Fibroblast of skin of left quadriceps (primary cell): ENCODE measurements at regions not wholly inside any gene's neighbourhood (a gene's known extent, or its start where the extent isn't known, plus 50 kb on each side); places are given as distances from the start of the nearest gene placed in this dataset.
A peak's percentile ranks its signal among the peaks of the same experiment; 100 is the strongest.

Experiments used
- DNase-seq, 2 experiments: peaks; one replicate each; pipeline ENCODE4 v3.0.0-alpha.2; 2013; ENCODE audit warnings: low read depth in 2 of 2

- DNase-seq, result no peak
Observed at GRCh38 chr6:22929311-22929985, 360.1 kb downstream of the HDGFL1 start.

GRCh38 chr6:22940581-22941290 is 371.4 kb downstream of the HDGFL1 start:
- DNase-seq, result peak; percentile 74 to 77

GRCh38 chr6:22942403-22942802 is 373.0 kb downstream of the HDGFL1 start:
- no peak for DNase-seq

- peak in 1 of 2 experiments; percentile 14 for DNase-seq
Observed at GRCh38 chr6:22943327-22943726, 374.0 kb downstream of the HDGFL1 start.

GRCh38 chr6:22949967-22950366 is 380.6 kb downstream of the HDGFL1 start:
- DNase-seq, result no peak

GRCh38 chr6:22952097-22952496 is 382.7 kb downstream of the HDGFL1 start:
- DNase-seq, result peak; percentile 18 to 26

- DNase-seq, result no peak
Observed at GRCh38 chr6:22954749-22955385, 385.5 kb downstream of the HDGFL1 start.

- no peak for DNase-seq
Observed at GRCh38 chr6:22956029-22956681, 386.8 kb downstream of the HDGFL1 start.

GRCh38 chr6:22958677-22959076 is 389.3 kb downstream of the HDGFL1 start:
- no peak for DNase-seq

GRCh38 chr6:22959571-22959970 is 390.2 kb downstream of the HDGFL1 start:
- no peak for DNase-seq

GRCh38 chr6:22964334-22964733 is 395.0 kb downstream of the HDGFL1 start:
- no peak for DNase-seq

GRCh38 chr6:22965889-22966288 is 396.5 kb downstream of the HDGFL1 start:
- no peak for DNase-seq

GRCh38 chr6:22966691-22967422 is 397.5 kb downstream of the HDGFL1 start:
- no peak for DNase-seq

GRCh38 chr6:22970004-22970403 is 400.6 kb downstream of the HDGFL1 start:
- DNase-seq, result no peak

GRCh38 chr6:22972771-22973170 is 403.4 kb downstream of the HDGFL1 start:
- no peak for DNase-seq

- no peak for DNase-seq
Observed at GRCh38 chr6:22975079-22975478, 405.7 kb downstream of the HDGFL1 start.

- DNase-seq, result peak in 1 of 2 experiments; percentile 11
Observed at GRCh38 chr6:22980446-22980845, 411.1 kb downstream of the HDGFL1 start.

GRCh38 chr6:23002044-23002619 is 432.8 kb downstream of the HDGFL1 start:
- no peak for DNase-seq

- DNase-seq, result peak; percentile 91
Observed at GRCh38 chr6:23003671-23004467, 434.5 kb downstream of the HDGFL1 start.

GRCh38 chr6:23006656-23007055 is 437.3 kb downstream of the HDGFL1 start:
- DNase-seq, result no peak
